ENCODE measurements at regions not wholly inside any gene's neighbourhood (a gene's known extent, or its start where the extent isn't known, plus 50 kb on each side); places are given as distances from the start of the nearest gene placed in this dataset.

DNA sequence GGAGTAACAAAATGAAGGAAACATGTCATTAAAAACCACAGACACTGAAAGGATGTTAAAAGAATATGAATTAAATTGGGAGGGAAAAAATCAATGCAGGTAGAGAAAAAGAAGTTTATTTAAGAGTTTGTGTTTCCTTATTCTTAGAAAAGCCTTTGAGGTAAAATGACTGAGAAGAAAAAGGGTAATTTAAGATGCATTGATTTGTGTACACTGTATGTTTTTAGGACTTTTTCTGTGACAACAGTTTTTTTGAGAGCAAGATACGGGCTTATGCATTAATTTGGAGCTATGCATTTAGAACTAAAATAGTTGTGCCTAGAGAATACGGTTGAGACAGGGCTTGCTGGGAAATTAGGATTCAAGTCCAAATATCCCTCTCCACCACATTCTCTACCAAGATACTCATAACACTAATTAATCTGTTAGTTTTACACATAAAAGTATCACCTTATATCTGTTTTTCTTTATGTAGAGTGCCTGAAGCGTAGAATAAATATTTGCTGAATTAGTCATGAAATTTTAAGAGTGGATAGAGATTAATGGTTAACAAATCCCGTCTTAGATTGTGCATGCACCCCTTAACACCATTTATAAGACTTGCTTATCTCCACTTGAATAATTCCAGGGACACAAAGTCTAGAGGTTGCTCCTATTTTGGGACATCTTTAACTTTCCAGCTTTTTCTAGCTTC, 232.5 kb downstream of the PCDH7 start:
- no peak overlapping the region for H3K27ac ChIP-seq
- H3K27me3 ChIP-seq: no peaks in the 10 kb centered on the region
- intact Hi-C loops (cut with DNase I; ENCODE audit: low total_unique reads): no loop called here
- H3K4me1 ChIP-seq: peaks cover 0 to 21% (median 9%) of the 10 kb centered on the region in 4 donors
- no peak overlapping the region for H3K4me3 ChIP-seq
- no peaks in the 10 kb centered on the region for H3K36me3 ChIP-seq
- DNase-seq: peak in 1 of 2 donors; percentile 30
- WGBS, 5 donors: 38 to 47% (median 41%) methylated on average over 4 of the region's 4 CpGs
- no peaks in the 10 kb centered on the region for H3K9me3 ChIP-seq
- TF ChIP-seq, protein P1, sequence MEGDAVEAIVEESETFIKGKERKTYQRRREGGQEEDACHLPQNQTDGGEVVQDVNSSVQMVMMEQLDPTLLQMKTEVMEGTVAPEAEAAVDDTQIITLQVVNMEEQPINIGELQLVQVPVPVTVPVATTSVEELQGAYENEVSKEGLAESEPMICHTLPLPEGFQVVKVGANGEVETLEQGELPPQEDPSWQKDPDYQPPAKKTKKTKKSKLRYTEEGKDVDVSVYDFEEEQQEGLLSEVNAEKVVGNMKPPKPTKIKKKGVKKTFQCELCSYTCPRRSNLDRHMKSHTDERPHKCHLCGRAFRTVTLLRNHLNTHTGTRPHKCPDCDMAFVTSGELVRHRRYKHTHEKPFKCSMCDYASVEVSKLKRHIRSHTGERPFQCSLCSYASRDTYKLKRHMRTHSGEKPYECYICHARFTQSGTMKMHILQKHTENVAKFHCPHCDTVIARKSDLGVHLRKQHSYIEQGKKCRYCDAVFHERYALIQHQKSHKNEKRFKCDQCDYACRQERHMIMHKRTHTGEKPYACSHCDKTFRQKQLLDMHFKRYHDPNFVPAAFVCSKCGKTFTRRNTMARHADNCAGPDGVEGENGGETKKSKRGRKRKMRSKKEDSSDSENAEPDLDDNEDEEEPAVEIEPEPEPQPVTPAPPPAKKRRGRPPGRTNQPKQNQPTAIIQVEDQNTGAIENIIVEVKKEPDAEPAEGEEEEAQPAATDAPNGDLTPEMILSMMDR (IDR thresholded peaks at IDR 0.05): no peak
- no peak for TF ChIP-seq EP300 (IDR thresholded peaks at IDR 0.05)
- TF ChIP-seq POLR2A (IDR thresholded peaks at IDR 0.05): no peak
- no peak for TF ChIP-seq POLR2AphosphoS5 (IDR thresholded peaks at IDR 0.05)

GRCh38 chr4:30953799-30954198, 233.6 kb downstream of the PCDH7 start:
- TF ChIP-seq, protein P1 (IDR thresholded peaks at IDR 0.05): no peak
- TF ChIP-seq POLR2A (IDR thresholded peaks at IDR 0.05): no peak
- no peak for TF ChIP-seq EP300 (IDR thresholded peaks at IDR 0.05)
- no peak for TF ChIP-seq POLR2AphosphoS5 (IDR thresholded peaks at IDR 0.05)
- WGBS, 5 donors: 81 to 100% (median 93%) methylated on average over 1 of the region's 1 CpG
- no peaks in the 10 kb centered on the region for H3K9me3 ChIP-seq
- no peak for DNase-seq
- H3K4me3 ChIP-seq: no peak overlapping the region
- intact Hi-C loops (cut with DNase I; ENCODE audit: low total_unique reads): no loop called here
- no peaks in the 10 kb centered on the region for H3K27me3 ChIP-seq
- no peak overlapping the region for H3K27ac ChIP-seq
- no peaks in the 10 kb centered on the region for H3K36me3 ChIP-seq
- H3K4me1 ChIP-seq: peaks cover 0 to 16% (median 8%) of the 10 kb centered on the region in 4 donors

DNA sequence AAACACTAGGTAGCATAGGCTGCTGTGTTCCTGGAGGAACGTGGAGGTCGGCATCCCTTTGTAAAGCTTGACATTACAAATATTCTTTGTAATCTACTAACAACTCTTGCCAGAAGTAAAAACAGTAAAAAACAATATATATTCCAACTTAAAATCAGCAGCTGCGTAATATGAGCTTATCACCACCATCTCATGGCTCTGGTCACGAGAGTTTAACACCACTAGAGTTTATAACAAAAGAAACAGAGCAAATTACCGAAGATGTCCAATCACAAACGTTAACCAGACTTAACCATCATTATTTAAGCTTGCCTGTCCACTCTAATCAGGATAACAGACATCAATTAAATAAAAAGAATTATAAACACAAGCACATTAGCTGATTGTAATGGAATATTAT, 236.7 kb downstream of the PCDH7 start:
- Histone ChIP-seq H3K27me3 (no peaks in the 10 kb centered on the region), H3K4me1 (peaks cover 0 to 13% (median 6%) of the 10 kb centered on the region in 4 donors), H3K9me3 (no peaks in the 10 kb centered on the region), H3K36me3 (no peaks in the 10 kb centered on the region), H3K4me3 (no peak overlapping the region), H3K27ac (no peak overlapping the region)
- WGBS, 5 donors: 70 to 87% (median 83%) methylated on average over 6 of the region's 6 CpGs
- intact Hi-C loops (cut with DNase I; ENCODE audit: low total_unique reads): no loop called here
- no peak for DNase-seq
- no peak for TF ChIP-seq POLR2A (IDR thresholded peaks at IDR 0.05)
- no peak for TF ChIP-seq POLR2AphosphoS5 (IDR thresholded peaks at IDR 0.05)
- no peak for TF ChIP-seq EP300 (IDR thresholded peaks at IDR 0.05)
- TF ChIP-seq, protein P1 (IDR thresholded peaks at IDR 0.05): no peak

- H3K27ac ChIP-seq: no peak overlapping the region
- DNase-seq: no peak
- no peak overlapping the region for H3K4me3 ChIP-seq
- no peaks in the 10 kb centered on the region for H3K36me3 ChIP-seq
- intact Hi-C loops (cut with DNase I; ENCODE audit: low total_unique reads): no loop called here
- H3K27me3 ChIP-seq: no peaks in the 10 kb centered on the region
- no peaks in the 10 kb centered on the region for H3K9me3 ChIP-seq
- TF ChIP-seq EP300 (IDR thresholded peaks at IDR 0.05) (no peak), POLR2A (IDR thresholded peaks at IDR 0.05) (no peak), POLR2AphosphoS5 (IDR thresholded peaks at IDR 0.05) (no peak)
- TF ChIP-seq, protein P1 (IDR thresholded peaks at IDR 0.05): no peak
- WGBS, 5 donors: 61 to 93% (median 76%) methylated on average over 4 of the region's 4 CpGs
- peaks cover 0 to 7% (median 4%) of the 10 kb centered on the region in 4 donors for H3K4me1 ChIP-seq
Measured at GRCh38 chr4:30957706-30958105, 237.5 kb downstream of the PCDH7 start.

All from stomach (tissue), 8 donors.